GM18499 (cell line): ENCODE measurements at regions not wholly inside any gene's neighbourhood (a gene's known extent, or its start where the extent isn't known, plus 50 kb on each side); places are given as distances from the start of the nearest gene placed in this dataset.

Source experiments
- ATAC-seq: cut with Tn5 transposase; IDR thresholded peaks from one replicate; pipeline ENCODE4 v1.9.1; 2021; ENCODE audit warnings: moderate number of reproducible peaks; ENCODE audit not compliant: insufficient read depth, unreplicated experiment

DNA sequence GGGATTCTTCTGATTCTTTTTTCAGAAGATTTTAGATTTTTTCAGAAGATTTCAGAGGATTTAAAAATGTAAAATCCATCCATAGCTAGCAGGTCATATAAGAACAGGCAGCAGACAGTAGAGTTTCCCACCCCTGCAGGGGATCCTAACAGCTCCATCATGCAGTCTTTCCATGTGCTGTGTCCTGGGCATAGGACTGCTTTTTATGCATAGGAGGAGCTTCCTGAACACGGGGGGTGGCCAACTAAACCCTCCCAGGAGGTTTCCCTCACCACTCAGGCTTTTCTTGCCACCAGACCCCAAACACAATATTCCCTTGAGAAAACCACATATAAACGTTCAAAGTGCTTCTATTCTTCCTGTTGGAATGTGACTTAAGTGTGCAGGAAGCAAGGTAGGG is 90.1 kb upstream of the TNR start:
- ATAC-seq, result no peak

GRCh38 chr1:175830500-175830899 is 87.1 kb upstream of the TNR start:
- ATAC-seq, result no peak

DNA sequence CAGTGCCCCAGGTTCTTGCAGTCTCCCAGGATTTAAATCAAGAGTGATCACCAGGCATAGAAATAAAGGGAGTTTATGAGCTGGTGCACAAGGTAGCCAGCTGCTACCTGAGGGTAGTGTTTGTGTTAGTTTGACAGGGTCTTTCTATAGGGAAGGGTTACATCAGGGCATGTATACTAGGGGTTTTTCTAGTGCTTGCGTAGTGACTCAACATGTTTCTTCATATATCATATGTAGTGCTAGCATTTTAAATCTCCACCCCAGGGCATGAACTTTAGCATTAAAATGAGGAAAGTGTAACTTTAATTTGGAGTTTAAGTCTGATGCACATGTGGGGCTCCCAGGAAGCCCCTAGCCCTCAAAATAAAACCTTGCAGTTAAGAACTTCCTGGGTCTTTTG is 86.5 kb upstream of the TNR start:
- ATAC-seq, result no peak

GRCh38 chr1:175826705-175827104 is 83.3 kb upstream of the TNR start:
- ATAC-seq, result no peak

- ATAC-seq, result no peak
These were observed 80.7 kb upstream of the TNR start for GRCh38 chr1:175824079-175824478.

DNA sequence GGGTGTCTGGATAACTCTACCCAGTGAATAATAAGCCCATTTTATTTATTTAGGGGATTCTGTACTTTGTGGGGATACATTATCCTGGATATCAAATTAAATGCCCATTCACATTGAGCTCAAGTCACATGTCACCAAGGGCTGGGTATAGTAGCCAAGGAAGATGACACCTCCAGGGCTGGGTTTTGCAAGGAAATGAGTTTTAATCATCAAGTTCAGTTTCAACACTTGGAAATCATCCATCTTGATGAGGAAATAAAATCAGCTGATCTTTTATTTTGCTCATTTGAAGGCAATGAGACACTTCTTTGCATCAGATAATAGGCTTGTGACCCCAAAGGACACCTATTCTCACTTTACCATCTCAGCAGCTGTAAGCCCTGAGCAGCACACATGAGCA is 80.0 kb upstream of the TNR start:
- ATAC-seq, result no peak

GRCh38 chr1:175822580-175822979 is 79.2 kb upstream of the TNR start:
- ATAC-seq, result no peak

DNA sequence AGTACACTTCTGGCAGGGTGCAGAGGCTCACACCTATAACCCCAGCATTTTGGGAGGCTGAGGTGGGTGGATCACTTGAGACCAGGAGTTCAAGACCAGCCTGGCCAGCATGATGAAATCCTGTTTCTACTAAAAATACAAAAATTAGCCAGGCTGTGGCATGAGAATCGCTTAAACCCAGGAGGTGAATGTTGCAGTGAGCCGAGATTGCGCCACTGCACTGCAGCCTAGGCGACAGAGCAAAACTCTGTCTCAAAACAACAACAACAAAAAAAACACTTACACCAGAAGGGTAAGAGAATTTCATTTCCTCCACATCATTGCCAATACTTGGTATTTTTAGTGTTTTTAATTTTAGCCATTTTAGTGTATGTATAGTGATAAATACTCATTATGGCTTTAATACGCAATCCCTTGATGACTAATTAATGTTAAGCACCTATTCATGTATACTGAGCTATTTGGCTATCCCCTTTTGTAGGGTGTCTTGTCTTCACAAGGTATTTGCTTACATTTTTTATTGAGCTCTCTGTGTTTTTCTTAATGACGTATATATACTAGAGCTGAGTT is 77.1 kb upstream of the TNR start:
- ATAC-seq, result no peak

GRCh38 chr1:175818929-175819328 is 75.5 kb upstream of the TNR start:
- no peak for ATAC-seq

GRCh38 chr1:175817445-175817844 is 74.0 kb upstream of the TNR start:
- no peak for ATAC-seq

- ATAC-seq, result no peak
These were observed 71.5 kb upstream of the TNR start for GRCh38 chr1:175814885-175815284.

GRCh38 chr1:175812936-175813335 is 69.5 kb upstream of the TNR start:
- ATAC-seq, result no peak

- ATAC-seq, result no peak
These were observed 66.9 kb upstream of the TNR start for GRCh38 chr1:175810305-175810704.

DNA sequence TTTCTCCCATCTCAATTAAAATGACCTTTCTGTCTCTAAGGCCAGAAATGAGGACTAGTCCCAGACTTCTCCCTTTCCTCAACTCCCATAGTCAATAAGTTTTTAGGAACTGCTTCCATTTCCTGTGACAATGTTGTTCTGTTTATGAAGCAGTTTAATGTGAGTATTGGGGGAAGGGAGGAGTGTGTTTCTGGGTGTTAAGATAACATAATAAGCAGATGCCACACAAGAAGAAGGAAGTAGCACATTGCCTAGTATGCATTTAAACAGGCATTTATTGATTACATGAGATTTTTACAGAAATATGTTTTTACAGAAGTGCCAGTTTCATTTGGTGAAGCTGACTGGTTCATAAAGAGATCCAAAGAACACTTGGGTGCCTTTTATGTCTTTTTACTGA is 65.6 kb upstream of the TNR start:
- no peak for ATAC-seq

- ATAC-seq, result no peak
These were observed 65.2 kb upstream of the TNR start for GRCh38 chr1:175808573-175808972.

- no peak for ATAC-seq
These were observed 61.2 kb upstream of the TNR start for GRCh38 chr1:175804561-175804960.

DNA sequence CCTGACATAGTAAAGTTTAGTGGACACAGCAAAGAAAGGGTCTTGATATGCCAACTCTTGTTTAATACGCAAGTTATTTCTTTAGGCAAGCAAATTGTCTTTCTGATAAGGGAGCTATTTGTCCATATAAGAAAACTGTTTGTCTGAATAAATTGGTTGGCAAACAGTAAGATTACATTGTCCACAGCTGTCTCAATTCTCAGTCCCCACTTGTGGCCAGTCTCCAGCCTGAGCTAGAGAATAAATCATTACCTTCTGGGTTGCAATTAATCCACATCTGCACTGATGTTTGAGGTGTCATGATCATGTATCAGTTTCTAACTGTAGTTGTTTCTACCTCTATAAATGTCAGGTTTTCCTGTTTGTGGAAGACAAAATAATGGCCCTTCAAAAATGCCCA is 60.0 kb upstream of the TNR start:
- ATAC-seq, result no peak

- no peak for ATAC-seq
These were observed 59.2 kb upstream of the TNR start for GRCh38 chr1:175802407-175803123.

DNA sequence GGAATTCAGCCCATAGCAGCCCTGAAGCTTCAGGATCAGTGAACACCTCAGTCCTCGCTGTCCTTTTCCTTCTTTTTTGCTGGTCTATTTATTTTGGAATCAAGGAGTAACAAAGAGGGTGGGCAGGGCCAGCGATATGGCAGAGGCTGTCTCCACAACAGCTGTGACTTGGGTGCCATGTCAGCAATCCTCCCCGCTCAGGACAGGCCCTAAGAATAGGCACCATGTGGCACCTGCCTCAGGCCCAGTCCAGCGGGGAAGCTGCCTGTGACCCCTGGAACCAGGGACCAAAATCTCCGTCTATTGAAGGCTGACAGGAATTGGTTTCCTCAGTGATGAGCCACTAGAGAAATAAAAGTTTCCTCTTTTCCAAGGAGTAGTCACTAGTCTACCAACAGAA is 58.6 kb upstream of the TNR start:
- ATAC-seq, result no peak

GRCh38 chr1:175797576-175797975 is 54.2 kb upstream of the TNR start:
- no peak for ATAC-seq

DNA sequence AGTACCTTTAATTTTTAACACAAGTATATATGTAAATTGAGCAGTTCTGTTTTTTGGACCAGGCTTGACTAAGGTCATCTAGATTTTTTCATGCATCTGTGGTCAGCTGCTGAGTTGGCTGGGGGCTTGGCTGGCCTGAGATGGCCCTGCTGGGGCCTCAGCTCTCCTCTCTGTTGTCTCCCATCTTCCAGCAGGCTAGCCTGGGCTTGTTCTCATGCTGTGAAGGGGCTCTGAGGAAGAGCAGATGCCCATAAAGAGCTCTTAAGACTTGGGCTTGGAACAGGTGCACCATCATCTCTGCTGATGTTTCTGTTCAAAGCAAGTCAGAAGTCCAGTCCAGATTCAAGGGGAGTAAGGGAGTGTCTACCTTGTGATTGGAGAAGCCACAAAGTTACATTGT is 51.2 kb upstream of the TNR start:
- ATAC-seq, result no peak

DNA sequence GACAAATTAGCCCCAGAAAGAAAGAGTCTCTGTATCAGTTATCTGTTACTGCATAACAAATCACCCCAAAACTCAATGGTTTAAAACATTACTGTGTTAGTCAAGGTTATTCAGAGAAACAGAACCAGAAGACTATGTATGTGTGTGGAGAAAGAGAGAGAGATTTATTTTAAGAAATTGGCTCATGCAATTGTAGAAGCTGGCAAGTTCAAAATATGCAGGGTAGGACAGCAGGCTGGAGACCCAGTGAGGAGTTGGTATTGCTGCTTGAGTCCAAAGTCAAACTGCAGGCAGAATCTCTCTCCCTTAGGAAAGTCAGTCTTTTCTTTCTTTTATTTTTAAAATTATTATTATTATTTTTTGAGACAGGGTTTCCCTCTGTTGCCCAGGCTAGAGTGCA is 50.2 kb upstream of the TNR start:
- ATAC-seq, result no peak
